ENCODE measurements at regions not wholly inside any gene's neighbourhood (a gene's known extent, or its start where the extent isn't known, plus 50 kb on each side); places are given as distances from the start of the nearest gene placed in this dataset.

- Mint-ChIP-seq H3K4me3 (no peak overlapping the region), H3K27ac (no peak overlapping the region), H3K4me1 (peaks cover 21 to 32% of the 10 kb centered on the region in 2 experiments), H3K9me3 (peaks cover under 1 to 3% of the 10 kb centered on the region in 2 experiments; a peak in 3 of 5 replicates), H3K27me3 (ENCODE audit: low read depth) (no peaks in the 10 kb centered on the region), H3K36me3 (ENCODE audit: insufficient read depth in 1 of 3, low read depth in 3 of 3) (peaks cover 0 to 3% (median 2%) of the 10 kb centered on the region in 3 experiments; a peak in 2 of 7 replicates)
- Histone ChIP-seq H3K4ac (ENCODE audit: low read depth, low read length) (no peak overlapping the region), H3K4me1 (ENCODE audit: insufficient read depth, low read length) (peaks cover 11% of the 10 kb centered on the region; the same call in 1 of the 2 replicates), H4K8ac (replicated peaks; ENCODE audit: insufficient read length, low read depth, low read length) (no peak overlapping the region), H3K9me3 (ENCODE audit: control insufficient read depth, low read depth, low read length) (no peaks in the 10 kb centered on the region), H3K27me3 (ENCODE audit: insufficient read depth, low read length) (no peaks in the 10 kb centered on the region), H2AFZ (ENCODE audit: low read length) (no peak overlapping the region), H2BK20ac (ENCODE audit: low read depth, low read length, poor library complexity, severe bottlenecking) (no peak overlapping the region), H3K56ac (ENCODE audit: insufficient read length, low read depth, low read length) (no peak overlapping the region), H3T11ph (ENCODE audit: low read length) (no peak overlapping the region), H3K18ac (ENCODE audit: insufficient read length, low read depth, low read length) (no peak overlapping the region), H3K79me1 (ENCODE audit: insufficient read depth, low read depth, low read length, poor library complexity, severe bottlenecking) (no peaks in the 10 kb centered on the region), H2BK120ac (ENCODE audit: low read depth, low read length, poor library complexity, severe bottlenecking) (no peak overlapping the region), H3K4me2 (ENCODE audit: insufficient read depth, insufficient read length, low read length) (no peak overlapping the region), H3K79me2 (ENCODE audit: insufficient read depth, low read length) (no peaks in the 10 kb centered on the region; the same call in 1 of the 2 replicates), H2BK5ac (ENCODE audit: insufficient read length, low read length) (no peak overlapping the region), H2AK5ac (ENCODE audit: insufficient read length, low read length) (no peak overlapping the region), H4K20me1 (ENCODE audit: control insufficient read depth, insufficient read depth, insufficient read length) (no peaks in the 10 kb centered on the region), H3K14ac (ENCODE audit: insufficient read depth, low read length) (no peak overlapping the region), H3K23ac (ENCODE audit: insufficient read length, low read depth, low read length) (no peak overlapping the region), H2BK15ac (ENCODE audit: low read depth, low read length) (no peak overlapping the region), H3K27ac (ENCODE audit: insufficient read length, low read depth, low read length) (no peak overlapping the region), H3K9ac (ENCODE audit: extremely low read depth, insufficient read length, low read length) (no peak overlapping the region), H3K23me2 (ENCODE audit: insufficient read length, low read depth, low read length, poor library complexity, severe bottlenecking) (no peaks in the 10 kb centered on the region), H4K5ac (ENCODE audit: insufficient read length, low read depth, low read length) (no peak overlapping the region), H4K91ac (ENCODE audit: insufficient read length, low read depth, low read length) (no peak overlapping the region), H2BK12ac (ENCODE audit: insufficient read length, low read depth, low read length) (no peak overlapping the region)
- WGBS (ENCODE audit: extremely low coverage, insufficient read length, low lambda C conversion rate): no CpG with 5 or more reads among the region's 2 CpGs
- DNase-seq: no peak
- TF ChIP-seq CTCF (conservative IDR thresholded peaks at IDR 0.05): no peak
Measured at GRCh38 chr11:88038063-88038462, 137.2 kb downstream of the RAB38 start.

Measured in H9 (cell line).